ENCODE measurements at regions not wholly inside any gene's neighbourhood (a gene's known extent, or its start where the extent isn't known, plus 50 kb on each side); places are given as distances from the start of the nearest gene placed in this dataset.
A peak's percentile ranks its signal among the peaks of the same experiment; 100 is the strongest.

DNA sequence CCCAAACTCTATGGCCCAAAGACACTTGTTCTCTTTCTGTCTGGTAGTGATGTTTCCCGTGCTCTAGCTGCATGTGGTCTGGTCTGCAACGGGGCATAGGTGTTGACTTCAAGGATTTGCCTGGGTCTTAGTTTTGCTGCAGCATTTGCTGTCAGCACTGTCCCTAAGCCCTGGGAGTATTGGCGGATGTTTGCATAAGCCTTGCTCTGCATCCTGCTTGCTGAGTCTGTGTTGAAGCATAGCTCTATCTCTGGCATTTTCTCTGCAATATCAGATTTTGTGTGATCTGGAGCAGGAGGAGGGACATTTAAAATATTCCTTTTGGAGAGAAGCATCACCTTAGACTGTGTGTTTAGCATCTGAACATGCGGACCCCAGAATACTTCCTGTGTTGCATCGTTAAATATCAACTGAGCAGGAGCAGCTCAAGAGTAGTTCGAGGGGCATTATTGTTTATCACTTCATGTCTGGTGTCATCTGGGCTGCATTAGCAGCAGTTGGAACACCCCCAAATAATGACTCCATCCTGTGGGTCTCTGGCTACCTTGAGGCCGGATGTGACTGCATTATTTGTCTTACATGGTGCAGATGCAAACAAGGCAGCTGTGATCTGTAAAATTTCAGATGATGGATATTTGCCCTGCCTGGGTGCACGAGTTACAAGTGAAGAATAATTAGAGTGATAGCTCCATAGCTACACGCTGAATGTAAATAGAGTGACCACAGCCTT, 231.7 kb downstream of the TRIB2 start:
- no peaks in the 10 kb centered on the region for H3K4me1 Mint-ChIP-seq
- no peaks in the 10 kb centered on the region for H3K36me3 Mint-ChIP-seq (ENCODE audit: low read depth)
- H3K27me3 Mint-ChIP-seq = peaks cover 18% of the 10 kb centered on the region
- H3K9me3 Mint-ChIP-seq = no peaks in the 10 kb centered on the region
- no peak overlapping the region for H3K4me3 Mint-ChIP-seq
- no peak overlapping the region for H3K27ac Mint-ChIP-seq
- no peak for ATAC-seq (replicated peaks)

DNA sequence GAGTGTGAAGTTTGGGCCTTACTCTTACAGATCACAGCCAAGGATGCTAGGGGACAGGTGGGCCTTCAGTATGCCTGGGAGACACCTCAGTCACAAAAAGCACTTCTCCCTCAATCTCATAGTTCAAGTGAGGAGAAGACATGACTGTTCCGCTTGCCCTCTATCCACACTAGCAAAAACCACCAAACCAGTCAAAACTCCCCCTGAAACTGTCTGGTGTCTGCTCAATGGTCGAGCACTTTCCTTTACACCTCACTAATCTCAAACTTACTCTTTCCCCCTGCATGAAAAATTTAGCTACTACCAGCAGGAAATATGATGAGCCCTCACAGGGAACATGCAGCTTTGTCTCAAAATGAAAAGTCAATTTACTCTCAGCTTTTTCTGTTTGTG, 232.2 kb downstream of the TRIB2 start:
- Mint-ChIP-seq H3K27ac (peak overlapping the region; percentile 5), H3K4me1 (no peaks in the 10 kb centered on the region), H3K27me3 (peaks cover 22% of the 10 kb centered on the region), H3K9me3 (no peaks in the 10 kb centered on the region), H3K36me3 (ENCODE audit: low read depth) (no peaks in the 10 kb centered on the region), H3K4me3 (no peak overlapping the region)
- ATAC-seq (replicated peaks) = peak; percentile 90

DNA sequence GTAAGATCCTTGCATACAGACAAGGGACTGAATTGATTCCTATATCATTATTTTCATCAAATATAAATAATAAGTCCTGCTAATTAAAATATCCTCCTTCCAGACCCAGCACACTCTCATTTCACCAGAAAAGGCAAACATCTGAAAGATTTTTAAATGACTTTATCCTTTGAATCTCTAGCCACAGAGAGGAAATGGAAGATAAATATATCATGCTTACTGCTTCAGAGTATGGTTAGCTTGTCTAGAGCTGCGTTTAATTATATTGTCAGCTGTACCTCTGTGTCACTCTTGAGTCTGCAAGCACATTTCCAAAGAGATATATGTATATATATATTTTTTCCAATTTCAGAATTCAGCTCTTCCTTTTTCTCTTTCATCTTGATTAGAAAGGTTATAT, 232.7 kb downstream of the TRIB2 start:
- no peaks in the 10 kb centered on the region for H3K36me3 Mint-ChIP-seq (ENCODE audit: low read depth)
- peak overlapping the region; percentile 5 for H3K27ac Mint-ChIP-seq
- ATAC-seq (replicated peaks) = peak; percentile 23
- no peaks in the 10 kb centered on the region for H3K4me1 Mint-ChIP-seq
- no peaks in the 10 kb centered on the region for H3K9me3 Mint-ChIP-seq
- peaks cover 22% of the 10 kb centered on the region for H3K27me3 Mint-ChIP-seq
- H3K4me3 Mint-ChIP-seq = no peak overlapping the region

DNA sequence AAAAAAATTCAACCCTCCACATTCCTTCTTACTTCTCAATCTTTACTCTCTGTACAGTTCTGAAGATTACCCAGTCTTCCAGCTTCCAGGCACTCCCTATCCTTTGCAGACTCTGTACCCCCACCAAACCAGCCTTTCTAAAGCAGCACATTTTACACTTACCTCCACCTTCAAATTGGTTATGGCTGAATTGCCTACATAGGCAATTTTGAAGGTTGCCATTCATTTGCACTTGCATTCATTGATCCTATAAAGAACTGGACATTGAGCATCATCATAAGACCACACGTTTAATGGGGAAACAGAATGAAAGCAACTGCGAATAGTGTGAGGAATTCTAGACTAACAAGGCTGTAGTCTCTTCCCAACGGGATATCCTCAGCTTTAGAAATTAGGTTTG, 233.4 kb downstream of the TRIB2 start:
- Mint-ChIP-seq H3K27me3 (peaks cover 23% of the 10 kb centered on the region), H3K4me1 (no peaks in the 10 kb centered on the region), H3K27ac (no peak overlapping the region), H3K9me3 (no peaks in the 10 kb centered on the region), H3K4me3 (no peak overlapping the region), H3K36me3 (ENCODE audit: low read depth) (no peaks in the 10 kb centered on the region)
- no peak for ATAC-seq (replicated peaks)

DNA sequence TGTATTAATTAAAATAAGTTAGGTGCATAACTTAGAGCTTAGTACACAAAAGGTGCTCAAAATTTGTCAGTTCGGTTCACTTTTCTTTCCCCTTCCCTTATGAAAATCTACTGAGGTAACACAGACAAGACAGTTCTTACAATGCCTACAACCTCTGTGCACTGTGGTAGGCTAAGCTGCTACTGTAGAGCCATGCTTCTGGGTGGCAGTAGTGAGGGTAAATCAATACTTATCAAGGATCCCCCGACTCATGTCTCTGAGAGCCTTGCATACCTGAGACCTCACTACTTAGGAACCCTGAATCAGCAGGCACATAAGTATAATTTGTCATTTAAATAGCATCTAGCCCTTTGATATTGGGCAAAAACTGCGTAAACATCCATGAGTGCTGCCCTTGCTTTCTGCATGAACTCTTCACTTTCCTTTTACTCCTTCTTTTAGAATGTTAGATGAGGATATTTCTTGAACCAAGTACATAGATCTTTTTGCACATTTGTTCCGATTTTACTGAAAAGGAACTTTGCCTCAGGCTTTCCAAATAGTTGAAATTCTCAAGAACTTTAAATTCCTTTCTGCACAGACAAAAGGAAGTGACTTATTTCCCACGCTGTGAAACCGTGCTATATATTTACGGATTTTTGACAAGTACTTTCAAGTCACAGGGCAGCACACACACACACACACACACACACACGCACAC, 234.4 kb downstream of the TRIB2 start:
- Mint-ChIP-seq H3K9me3 (no peaks in the 10 kb centered on the region), H3K27me3 (peaks cover 22% of the 10 kb centered on the region), H3K4me1 (no peaks in the 10 kb centered on the region), H3K36me3 (ENCODE audit: low read depth) (no peaks in the 10 kb centered on the region), H3K27ac (no peak overlapping the region), H3K4me3 (no peak overlapping the region)
- ATAC-seq (replicated peaks) = no peak

DNA sequence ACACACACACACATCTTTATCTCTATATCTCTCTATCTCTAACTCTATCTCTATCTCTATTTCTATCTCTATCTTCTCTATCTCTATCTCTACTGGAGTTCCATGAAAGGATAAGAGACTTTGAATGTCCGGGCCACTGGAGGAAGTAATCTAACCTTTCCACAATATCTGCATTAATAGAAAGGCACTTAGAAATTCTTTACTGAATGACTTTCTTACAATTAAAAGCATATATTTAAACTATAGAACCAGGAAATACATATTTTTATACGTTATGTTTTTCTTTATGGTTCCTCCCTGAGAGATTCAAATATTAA, 234.9 kb downstream of the TRIB2 start:
- Mint-ChIP-seq H3K9me3 (no peaks in the 10 kb centered on the region), H3K27me3 (peaks cover 22% of the 10 kb centered on the region), H3K4me1 (no peaks in the 10 kb centered on the region), H3K36me3 (ENCODE audit: low read depth) (no peaks in the 10 kb centered on the region), H3K27ac (no peak overlapping the region), H3K4me3 (no peak overlapping the region)
- ATAC-seq (replicated peaks) = no peak

DNA sequence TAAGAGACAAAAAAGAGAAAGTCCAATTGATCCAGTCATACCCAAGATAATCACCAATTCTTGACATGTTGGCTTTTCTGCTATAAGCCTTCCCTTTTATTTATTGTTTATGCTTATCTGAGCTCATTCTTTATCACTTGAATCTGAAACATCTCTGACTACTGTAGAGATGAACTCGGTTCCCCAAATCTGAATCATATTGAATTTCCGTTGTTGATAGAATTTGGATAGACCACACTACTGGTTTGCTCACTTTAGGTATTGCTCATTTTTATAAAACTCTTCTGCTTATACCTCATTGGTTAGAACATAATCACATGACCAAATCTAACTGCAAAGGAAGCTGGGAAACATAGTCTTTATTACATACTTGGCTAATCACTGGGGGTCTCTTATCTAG, 236.9 kb downstream of the TRIB2 start:
- no peak overlapping the region for H3K27ac Mint-ChIP-seq
- no peaks in the 10 kb centered on the region for H3K4me1 Mint-ChIP-seq
- H3K27me3 Mint-ChIP-seq = peaks cover 22% of the 10 kb centered on the region
- no peaks in the 10 kb centered on the region for H3K9me3 Mint-ChIP-seq
- peak; percentile 21 for ATAC-seq (replicated peaks)
- no peaks in the 10 kb centered on the region for H3K36me3 Mint-ChIP-seq (ENCODE audit: low read depth)
- H3K4me3 Mint-ChIP-seq = no peak overlapping the region

DNA sequence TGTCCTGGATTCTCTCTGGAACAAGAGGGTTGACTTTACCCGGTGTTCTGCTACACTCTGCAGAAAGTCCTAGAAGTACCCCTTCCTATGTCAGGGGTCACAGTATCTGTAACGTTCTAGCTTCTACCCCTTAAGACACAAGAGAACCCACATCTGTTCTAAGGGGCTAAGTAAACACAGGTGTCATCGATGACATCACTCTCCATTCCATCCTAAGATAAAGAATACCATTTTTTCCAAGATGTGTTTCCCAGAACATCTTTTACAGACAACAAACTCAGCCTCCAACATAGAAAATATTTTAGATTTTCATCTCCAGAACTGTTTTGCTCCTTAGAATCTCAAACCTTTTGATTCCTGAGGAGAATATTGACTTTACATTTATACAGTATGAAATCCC, 239.1 kb downstream of the TRIB2 start:
- H3K4me3 Mint-ChIP-seq = no peak overlapping the region
- peaks cover 22% of the 10 kb centered on the region for H3K27me3 Mint-ChIP-seq

DNA sequence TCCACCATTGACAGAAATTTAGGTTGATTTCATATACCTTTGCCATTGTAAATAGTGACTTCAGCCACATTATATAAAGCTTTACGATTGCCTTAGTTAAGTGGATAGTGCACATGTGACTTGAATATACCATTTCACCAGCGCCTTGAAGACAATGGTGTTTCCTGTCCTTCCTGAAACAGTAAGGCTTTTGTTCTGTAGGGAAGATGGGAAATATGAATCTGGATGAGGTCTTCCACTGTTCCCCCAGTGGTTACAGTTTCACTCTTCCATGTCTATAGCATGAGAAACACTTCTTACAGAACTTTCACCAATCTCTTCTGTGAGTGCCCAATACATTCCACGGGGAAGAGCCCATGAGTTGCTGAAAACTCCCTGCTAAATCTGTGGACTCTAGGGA, 240.5 kb downstream of the TRIB2 start:
- Mint-ChIP-seq H3K27me3 (peaks cover 12% of the 10 kb centered on the region), H3K9me3 (no peaks in the 10 kb centered on the region), H3K4me3 (no peak overlapping the region), H3K27ac (no peak overlapping the region), H3K4me1 (no peaks in the 10 kb centered on the region), H3K36me3 (ENCODE audit: low read depth) (no peaks in the 10 kb centered on the region)
- ATAC-seq (replicated peaks) = no peak

More for the DNA sequence above, 239.1 kb downstream of the TRIB2 start:
- ATAC-seq (replicated peaks) = no peak
- no peaks in the 10 kb centered on the region for H3K4me1 Mint-ChIP-seq
- no peaks in the 10 kb centered on the region for H3K9me3 Mint-ChIP-seq
- no peak overlapping the region for H3K27ac Mint-ChIP-seq
- no peaks in the 10 kb centered on the region for H3K36me3 Mint-ChIP-seq (ENCODE audit: low read depth)

DNA sequence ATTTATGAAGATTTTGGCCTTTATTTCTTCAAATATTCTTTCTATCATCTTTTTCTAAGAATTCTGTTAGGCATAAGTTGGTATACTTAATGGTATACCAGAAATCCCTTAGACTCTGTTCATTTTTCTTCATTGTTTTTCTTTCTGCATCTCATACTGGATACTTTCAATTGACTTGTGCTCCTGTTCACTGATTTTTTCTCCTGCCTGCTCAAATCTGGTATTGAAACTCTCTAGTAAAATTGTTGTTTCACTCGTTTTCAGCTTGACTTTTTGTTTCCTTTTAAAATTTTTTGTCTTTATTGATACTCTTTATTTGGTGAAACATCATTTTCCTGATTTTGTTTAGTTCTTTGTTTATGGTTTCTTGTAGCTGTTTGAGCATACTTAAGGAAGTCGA, 243.2 kb downstream of the TRIB2 start:
- H3K4me1 Mint-ChIP-seq = peaks cover under 1% of the 10 kb centered on the region
- H3K27me3 Mint-ChIP-seq = peaks cover 3% of the 10 kb centered on the region
- no peaks in the 10 kb centered on the region for H3K9me3 Mint-ChIP-seq
- no peaks in the 10 kb centered on the region for H3K36me3 Mint-ChIP-seq (ENCODE audit: low read depth)
- H3K4me3 Mint-ChIP-seq = no peak overlapping the region
- no peak for ATAC-seq (replicated peaks)
- H3K27ac Mint-ChIP-seq = no peak overlapping the region

DNA sequence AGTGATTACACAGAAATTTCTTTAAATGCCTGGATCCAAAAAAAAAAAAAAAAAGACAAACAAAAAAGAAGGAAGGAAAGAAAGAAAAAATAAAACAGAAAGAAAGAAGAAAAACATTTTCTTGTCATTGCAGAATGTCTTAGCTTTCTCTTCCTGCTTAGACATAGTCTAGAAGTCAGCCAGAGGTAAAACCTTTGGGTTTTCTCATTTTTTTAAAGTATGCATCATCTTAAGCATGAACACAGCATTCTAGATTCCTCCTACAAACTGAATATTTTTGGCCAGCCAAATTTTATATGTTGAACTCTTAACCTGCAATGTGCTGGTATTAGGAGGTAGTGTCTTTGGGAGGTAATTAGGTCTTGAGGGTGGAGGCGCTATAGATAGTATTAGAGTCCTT, 243.9 kb downstream of the TRIB2 start:
- Mint-ChIP-seq H3K4me3 (no peak overlapping the region), H3K27me3 (no peaks in the 10 kb centered on the region), H3K4me1 (peaks cover 8% of the 10 kb centered on the region), H3K36me3 (ENCODE audit: low read depth) (no peaks in the 10 kb centered on the region), H3K9me3 (no peaks in the 10 kb centered on the region), H3K27ac (no peak overlapping the region)
- ATAC-seq (replicated peaks) = no peak

DNA sequence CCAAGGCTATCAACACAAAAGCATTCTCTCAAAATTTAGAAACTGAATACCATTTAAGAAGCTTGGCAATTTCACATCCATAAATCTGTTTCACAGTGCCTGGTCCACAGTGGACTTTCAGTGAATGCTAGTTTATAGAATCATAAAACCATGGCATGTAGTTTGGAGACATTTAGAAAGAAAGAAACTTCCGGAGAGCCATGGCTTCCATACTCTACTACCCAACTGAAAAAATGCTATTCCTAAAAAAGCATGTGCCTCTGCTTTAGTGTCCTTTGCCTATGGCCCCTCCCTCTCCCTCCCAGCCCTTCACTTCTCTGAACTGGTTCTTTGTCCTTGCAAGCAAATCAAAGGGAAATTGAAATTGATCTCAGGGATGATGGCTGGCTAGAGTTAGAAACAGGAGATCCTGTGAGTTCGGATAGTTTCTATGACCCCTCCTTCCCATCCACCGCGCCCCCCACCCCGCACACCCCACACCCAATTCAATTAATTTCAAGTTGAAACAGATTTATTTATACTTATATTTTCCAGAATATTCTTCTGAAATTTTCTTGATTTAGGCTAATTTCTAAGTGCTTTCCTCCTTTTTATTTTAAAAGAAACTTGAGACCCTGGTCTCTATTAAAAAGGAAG, 248.3 kb downstream of the TRIB2 start:
- H3K4me3 Mint-ChIP-seq = peak overlapping the region; percentile 27
- no peak for ATAC-seq (replicated peaks)
- H3K36me3 Mint-ChIP-seq (ENCODE audit: low read depth) = no peaks in the 10 kb centered on the region
- H3K4me1 Mint-ChIP-seq = peaks cover 8% of the 10 kb centered on the region
- peak overlapping the region; percentile 67 for H3K27ac Mint-ChIP-seq
- H3K27me3 Mint-ChIP-seq = no peaks in the 10 kb centered on the region
- no peaks in the 10 kb centered on the region for H3K9me3 Mint-ChIP-seq

DNA sequence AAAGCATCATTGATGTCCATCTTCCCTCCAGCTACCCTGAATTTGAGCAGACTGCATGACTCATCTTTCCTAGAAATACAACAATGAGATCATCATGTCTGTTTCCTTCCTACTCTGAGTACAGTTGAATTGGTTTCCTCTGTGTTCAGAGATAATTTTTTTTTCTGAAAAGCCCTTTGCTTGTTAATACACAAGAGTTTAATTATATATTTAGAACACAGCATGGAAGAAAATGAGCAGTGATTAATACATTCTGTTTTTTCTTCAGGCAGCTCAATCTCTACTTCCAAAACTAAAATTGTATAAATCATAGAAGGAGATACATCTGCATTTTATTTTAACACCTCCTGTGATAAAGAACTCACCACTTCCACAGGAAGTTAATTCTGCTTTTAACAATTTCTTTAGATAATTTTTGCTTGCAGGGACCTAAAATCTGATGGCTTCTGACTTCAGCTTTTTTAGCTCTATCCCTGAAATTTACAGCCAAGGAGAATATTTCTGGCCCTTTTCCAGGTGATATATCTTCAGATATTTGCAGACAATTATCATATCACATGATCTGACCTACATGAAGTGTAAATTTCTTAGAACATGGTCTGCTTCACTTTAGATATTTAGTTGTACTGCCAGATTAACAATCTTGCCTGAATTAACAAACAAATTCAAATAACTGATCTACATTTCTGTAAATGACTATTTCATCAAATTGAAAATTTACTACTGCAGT, 249.0 kb downstream of the TRIB2 start:
- no peaks in the 10 kb centered on the region for H3K36me3 Mint-ChIP-seq (ENCODE audit: low read depth)
- H3K4me1 Mint-ChIP-seq = peaks cover 8% of the 10 kb centered on the region
- H3K9me3 Mint-ChIP-seq = no peaks in the 10 kb centered on the region
- H3K27ac Mint-ChIP-seq = peak overlapping the region; percentile 67
- ATAC-seq (replicated peaks) = peak; percentile 90
- H3K4me3 Mint-ChIP-seq = peak overlapping the region; percentile 27
- H3K27me3 Mint-ChIP-seq = no peaks in the 10 kb centered on the region

DNA sequence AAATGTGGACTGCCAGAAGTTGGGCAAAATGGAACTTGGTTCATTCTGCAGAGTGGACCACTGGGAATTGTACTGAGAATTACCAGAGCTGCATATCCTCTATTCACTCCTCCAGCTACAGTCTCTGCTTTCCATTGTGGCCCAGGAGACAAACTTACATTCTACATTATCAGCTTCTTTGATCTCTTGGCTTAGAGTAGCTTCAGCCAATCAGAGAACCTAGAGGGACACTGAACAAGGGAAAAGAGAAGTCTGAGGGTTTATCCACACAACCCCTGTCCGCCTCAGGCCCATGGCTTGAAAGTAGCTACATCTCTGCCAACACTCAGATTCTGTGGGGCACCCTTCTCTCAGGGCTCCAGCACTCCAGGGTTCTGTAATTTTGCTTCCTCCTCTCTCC, 251.1 kb downstream of the TRIB2 start:
- H3K4me1 Mint-ChIP-seq = peaks cover 8% of the 10 kb centered on the region
- ATAC-seq (replicated peaks) = no peak
- no peak overlapping the region for H3K4me3 Mint-ChIP-seq
- H3K36me3 Mint-ChIP-seq (ENCODE audit: low read depth) = no peaks in the 10 kb centered on the region
- no peaks in the 10 kb centered on the region for H3K9me3 Mint-ChIP-seq
- no peak overlapping the region for H3K27ac Mint-ChIP-seq
- no peaks in the 10 kb centered on the region for H3K27me3 Mint-ChIP-seq

DNA sequence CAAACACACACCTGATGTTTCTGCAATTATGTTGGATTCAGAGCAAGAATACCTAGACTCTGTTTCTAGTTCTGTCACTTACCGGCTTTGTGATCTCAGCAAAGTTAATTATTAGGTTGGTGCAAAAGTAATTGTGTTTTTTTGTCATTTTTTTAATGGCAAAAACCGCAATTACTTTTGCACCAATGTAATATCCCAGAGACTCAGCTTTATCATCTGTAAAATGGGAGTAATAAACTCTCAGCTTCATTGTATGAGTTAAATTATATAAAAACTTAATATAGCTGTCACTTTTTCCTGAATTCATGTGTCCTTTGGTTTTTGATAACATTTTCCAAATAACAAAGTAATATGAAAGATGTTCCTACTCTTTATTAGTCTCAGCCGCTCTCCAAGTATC, 251.7 kb downstream of the TRIB2 start:
- no peaks in the 10 kb centered on the region for H3K9me3 Mint-ChIP-seq
- no peak overlapping the region for H3K4me3 Mint-ChIP-seq
- no peaks in the 10 kb centered on the region for H3K36me3 Mint-ChIP-seq (ENCODE audit: low read depth)
- ATAC-seq (replicated peaks) = no peak
- H3K4me1 Mint-ChIP-seq = peaks cover 8% of the 10 kb centered on the region
- no peak overlapping the region for H3K27ac Mint-ChIP-seq
- no peaks in the 10 kb centered on the region for H3K27me3 Mint-ChIP-seq

Measured in activated T-helper 17 cell treated with anti-CD3 and anti-CD28 coated beads, Interleukin-2, amount 50 U/mL, for 72 hours (primary cell).